Loucy (cell line): ENCODE measurements at regions not wholly inside any gene's neighbourhood (a gene's known extent, or its start where the extent isn't known, plus 50 kb on each side); places are given as distances from the start of the nearest gene placed in this dataset.

ENCODE experiments used
- CTCF ChIP-seq: fragments of 200-600 bp; sonication (generic); conservative IDR thresholded peaks from 2 replicates; pipeline ENCODE4 v1.5.1; 2014; ENCODE audit warnings: mild to moderate bottlenecking, antibody characterized with exemption, low read length
- EZH2phosphoT487 ChIP-seq: fragments of 200-600 bp; IDR thresholded peaks from 2 replicates; pipeline ENCODE4 v1.6.1; 2018; ENCODE audit warnings: antibody characterized with exemption, mild to moderate bottlenecking, moderate library complexity, borderline replicate concordance

GRCh38 chr12:97899529-97899928 lies 436.9 kb downstream of the RMST start:
- no peak for TF ChIP-seq CTCF
- TF ChIP-seq EZH2phosphoT487: no peak
